Hematopoietic multipotent progenitor cell treated with erythropoietin and hydrocortisone succinate and interleukin-3 and kit ligand, for 6 days (in vitro differentiated cells): ENCODE measurements at regions not wholly inside any gene's neighbourhood (a gene's known extent, or its start where the extent isn't known, plus 50 kb on each side); places are given as distances from the start of the nearest gene placed in this dataset.
"Not testable (repeated sequence)": the region's sequence is repeated elsewhere in the genome, so short reads cannot be mapped to it uniquely, and the experiment has no call there.

Experiments
- DNase-seq: peaks from one replicate; pipeline ENCODE4 v3.0.0-alpha.2; 2015

GRCh38 chr1:214864896-214865688 is 217.4 kb upstream of the KCNK2 start:
- DNase-seq, result no peak

- not testable (repeated sequence) for DNase-seq
Observed at GRCh38 chr1:214870426-214870825, 212.1 kb upstream of the KCNK2 start.

- DNase-seq, result no peak
Observed at GRCh38 chr1:214880956-214881355, 201.6 kb upstream of the KCNK2 start.

GRCh38 chr1:214882616-214883015 is 199.9 kb upstream of the KCNK2 start:
- DNase-seq, result no peak

- DNase-seq, result no peak
Observed at GRCh38 chr1:214895011-214895600, 187.4 kb upstream of the KCNK2 start.

- no peak for DNase-seq
Observed at GRCh38 chr1:214896921-214897320, 185.6 kb upstream of the KCNK2 start.

GRCh38 chr1:214897581-214897980 is 185.0 kb upstream of the KCNK2 start:
- DNase-seq, result no peak

GRCh38 chr1:214898161-214898560 is 184.4 kb upstream of the KCNK2 start:
- DNase-seq, result no peak

GRCh38 chr1:214898718-214899117 is 183.8 kb upstream of the KCNK2 start:
- DNase-seq, result no peak

- DNase-seq, result no peak
Observed at GRCh38 chr1:214899908-214900460, 182.6 kb upstream of the KCNK2 start.

GRCh38 chr1:214900590-214900989 is 181.9 kb upstream of the KCNK2 start:
- DNase-seq, result no peak

GRCh38 chr1:214901718-214902117 is 180.8 kb upstream of the KCNK2 start:
- no peak for DNase-seq

GRCh38 chr1:214902636-214903320 is 179.8 kb upstream of the KCNK2 start:
- DNase-seq, result no peak

GRCh38 chr1:214912127-214912526 is 170.4 kb upstream of the KCNK2 start:
- no peak for DNase-seq

GRCh38 chr1:214913966-214914365 is 168.6 kb upstream of the KCNK2 start:
- no peak for DNase-seq

GRCh38 chr1:214917081-214917635 is 165.4 kb upstream of the KCNK2 start:
- DNase-seq, result no peak

- DNase-seq, result no peak
Observed at GRCh38 chr1:214918745-214919144, 163.8 kb upstream of the KCNK2 start.

GRCh38 chr1:214920337-214920736 is 162.2 kb upstream of the KCNK2 start:
- no peak for DNase-seq

- DNase-seq, result no peak
Observed at GRCh38 chr1:214923278-214923915, 159.1 kb upstream of the KCNK2 start.

GRCh38 chr1:214927796-214928195 is 154.7 kb upstream of the KCNK2 start:
- no peak for DNase-seq

GRCh38 chr1:214928574-214928973 is 154.0 kb upstream of the KCNK2 start:
- DNase-seq, result no peak

GRCh38 chr1:214933375-214933774 is 149.2 kb upstream of the KCNK2 start:
- DNase-seq, result no peak

- no peak for DNase-seq
Observed at GRCh38 chr1:214934045-214934444, 148.5 kb upstream of the KCNK2 start.
